H9 (cell line): ENCODE measurements at regions not wholly inside any gene's neighbourhood (a gene's known extent, or its start where the extent isn't known, plus 50 kb on each side); places are given as distances from the start of the nearest gene placed in this dataset.

Source experiments
- DNase-seq: peaks from one replicate; pipeline ENCODE4 v3.0.0-alpha.2; 2017
- H2AFZ ChIP-seq: one replicate; pipeline ENCODE4 v1.6.1; 2013; ENCODE audit warnings: mild to moderate bottlenecking, low read length, control low read depth, moderate library complexity
- H2AK5ac ChIP-seq: 2 replicates; pipeline ENCODE4 v1.6.1; 2013; ENCODE audit warnings: low read length, control low read depth, mixed read lengths; ENCODE audit not compliant: insufficient read length
- H2BK120ac ChIP-seq: one replicate; pipeline ENCODE4 v1.6.1; 2013; ENCODE audit warnings: low read depth, mild to moderate bottlenecking, low read length, control low read depth, inconsistent platforms; ENCODE audit not compliant: poor library complexity, severe bottlenecking
- H2BK12ac ChIP-seq: 2 replicates; pipeline ENCODE4 v1.6.1; 2013; ENCODE audit warnings: low read length, control low read depth, mixed read lengths, low read depth; ENCODE audit not compliant: insufficient read length
- H2BK15ac ChIP-seq: 2 replicates; pipeline ENCODE4 v1.6.1; 2013; ENCODE audit warnings: low read depth, low read length, control low read depth
- H2BK20ac ChIP-seq: one replicate; pipeline ENCODE4 v1.6.1; 2013; ENCODE audit warnings: low read depth, mild to moderate bottlenecking, low read length, control low read depth, inconsistent platforms; ENCODE audit not compliant: poor library complexity, severe bottlenecking
- H2BK5ac ChIP-seq: 2 replicates; pipeline ENCODE4 v1.6.1; 2013; ENCODE audit warnings: low read length, control low read depth, mixed read lengths; ENCODE audit not compliant: insufficient read length
- H3K14ac ChIP-seq: 2 replicates; pipeline ENCODE4 v1.6.1; 2013; ENCODE audit warnings: low read length, control low read depth; ENCODE audit not compliant: insufficient read depth
- H3K18ac ChIP-seq: 2 replicates; pipeline ENCODE4 v1.6.1; 2013; ENCODE audit warnings: low read depth, mild to moderate bottlenecking, mixed read lengths, low read length, control low read depth; ENCODE audit not compliant: insufficient read length
- H3K23ac ChIP-seq: 2 replicates; pipeline ENCODE4 v1.6.1; 2013; ENCODE audit warnings: low read length, control low read depth, mixed read lengths, low read depth; ENCODE audit not compliant: insufficient read length
- H3K23me2 ChIP-seq: 2 replicates; pipeline ENCODE4 v1.6.1; 2013; ENCODE audit warnings: low read depth, mild to moderate bottlenecking, mixed read lengths, low read length, control low read depth; ENCODE audit not compliant: insufficient read length, poor library complexity, severe bottlenecking
- H3K27ac ChIP-seq: 2 replicates; pipeline ENCODE4 v1.5.1; 2013; ENCODE audit warnings: low read length, control low read depth, mixed read lengths, low read depth; ENCODE audit not compliant: insufficient read length
- H3K27me3 ChIP-seq: 2 replicates; pipeline ENCODE4 v1.6.1; 2013; ENCODE audit warnings: low read length, control low read depth, inconsistent platforms; ENCODE audit not compliant: insufficient read depth
- H3K4ac ChIP-seq: 2 replicates; pipeline ENCODE4 v1.6.1; 2013; ENCODE audit warnings: low read depth, mild to moderate bottlenecking, control low read depth, inconsistent platforms, low read length, moderate library complexity
- H3K4me1 ChIP-seq: 2 replicates; pipeline ENCODE4 v1.6.1; 2013; ENCODE audit warnings: low read length, control low read depth, inconsistent platforms; ENCODE audit not compliant: insufficient read depth
- H3K4me2 ChIP-seq: 2 replicates; pipeline ENCODE4 v1.6.1; 2013; ENCODE audit warnings: low read length, control low read depth, mixed read lengths; ENCODE audit not compliant: insufficient read length, insufficient read depth
- H3K56ac ChIP-seq: 2 replicates; pipeline ENCODE4 v1.6.1; 2013; ENCODE audit warnings: low read depth, mild to moderate bottlenecking, mixed read lengths, low read length, control low read depth; ENCODE audit not compliant: insufficient read length
- H3K79me1 ChIP-seq: 2 replicates; pipeline ENCODE4 v1.6.1; 2013; ENCODE audit warnings: low read depth, mild to moderate bottlenecking, moderate library complexity, low read length, control low read depth, inconsistent platforms; ENCODE audit not compliant: insufficient read depth, poor library complexity, severe bottlenecking
- H3K79me2 ChIP-seq: 2 replicates; pipeline ENCODE4 v1.6.1; 2013; ENCODE audit warnings: low read length, control low read depth, inconsistent platforms; ENCODE audit not compliant: insufficient read depth
- H3K9ac ChIP-seq: 2 replicates; pipeline ENCODE4 v1.6.1; 2013; ENCODE audit warnings: low read length, control low read depth, mixed read lengths; ENCODE audit not compliant: insufficient read length; ENCODE audit errors: extremely low read depth
- H3K9me3 ChIP-seq: one replicate; pipeline ENCODE4 v1.6.1; 2013; ENCODE audit warnings: low read depth, low read length, inconsistent platforms; ENCODE audit not compliant: control insufficient read depth
- H3T11ph ChIP-seq: one replicate; pipeline ENCODE4 v1.6.1; 2013; ENCODE audit warnings: mild to moderate bottlenecking, low read length, control low read depth, inconsistent platforms
- H4K20me1 ChIP-seq: one replicate; pipeline ENCODE4 v1.6.1; 2013; ENCODE audit not compliant: control insufficient read depth, insufficient read length, insufficient read depth
- H4K5ac ChIP-seq: 2 replicates; pipeline ENCODE4 v1.6.1; 2013; ENCODE audit warnings: low read depth, mild to moderate bottlenecking, mixed read lengths, low read length, control low read depth; ENCODE audit not compliant: insufficient read length
- H4K8ac ChIP-seq: replicated peaks from 2 replicates; pipeline ENCODE4 v1.6.1; 2013; ENCODE audit warnings: low read length, control low read depth, mixed read lengths, low read depth; ENCODE audit not compliant: insufficient read length
- H4K91ac ChIP-seq: 2 replicates; pipeline ENCODE4 v1.6.1; 2013; ENCODE audit warnings: low read depth, mild to moderate bottlenecking, moderate library complexity, mixed read lengths, low read length, control low read depth; ENCODE audit not compliant: insufficient read length
- H3K27ac Mint-ChIP-seq, 3 experiments: 2 replicates in 2 of 3; 3 replicates in 1 of 3; pipeline ENCODE4 v1.8.0; 2020 to 2021; ENCODE audit warnings: mixed read lengths in 3 of 3, mild to moderate bottlenecking in 1 of 3, moderate library complexity in 1 of 3
- H3K27me3 Mint-ChIP-seq: 2 replicates; pipeline ENCODE4 v1.8.0; 2021; ENCODE audit warnings: low read depth, mild to moderate bottlenecking, moderate library complexity, mixed read lengths
- H3K36me3 Mint-ChIP-seq, 3 experiments: 2 replicates in 2 of 3; 3 replicates in 1 of 3; pipeline ENCODE4 v1.8.0; 2020 to 2021; ENCODE audit warnings: low read depth in 3 of 3, mixed read lengths in 3 of 3; ENCODE audit not compliant: insufficient read depth in 1 of 3
- H3K4me1 Mint-ChIP-seq, 2 experiments: 2 replicates each; pipeline ENCODE4 v1.8.0; 2020; ENCODE audit warnings: mixed read lengths in 2 of 2
- H3K4me3 Mint-ChIP-seq, 2 experiments: 2 replicates in 1 of 2; 3 replicates in 1 of 2; pipeline ENCODE4 v1.8.0; 2020 to 2021; ENCODE audit warnings: mild to moderate bottlenecking in 2 of 2, mixed read lengths in 2 of 2, moderate library complexity in 1 of 2
- H3K9me3 Mint-ChIP-seq, 2 experiments: 2 replicates in 1 of 2; 3 replicates in 1 of 2; pipeline ENCODE4 v1.8.0; 2020; ENCODE audit warnings: mild to moderate bottlenecking in 2 of 2, mixed read lengths in 2 of 2, moderate library complexity in 1 of 2
- WGBS: extraction: QIAGEN DNeasy Blood & Tissue Kit; methylation state at CpG from one replicate; pipeline ENCODE4 v1.1.7; 2013; ENCODE audit warnings: missing lambda C conversion rate, low lambda C conversion rate, mixed read lengths; ENCODE audit not compliant: insufficient read length; ENCODE audit errors: extremely low coverage; 5-methylcytosine and 5-hydroxymethylcytosine counted together
- TF ChIP-seq, protein P1 (sequence below): fragments of 200-600 bp; sonication (generic); conservative IDR thresholded peaks from 3 replicates; pipeline ENCODE4 v1.8.0; 2021; ENCODE audit warnings: antibody characterized with exemption, mild to moderate bottlenecking

DNA sequence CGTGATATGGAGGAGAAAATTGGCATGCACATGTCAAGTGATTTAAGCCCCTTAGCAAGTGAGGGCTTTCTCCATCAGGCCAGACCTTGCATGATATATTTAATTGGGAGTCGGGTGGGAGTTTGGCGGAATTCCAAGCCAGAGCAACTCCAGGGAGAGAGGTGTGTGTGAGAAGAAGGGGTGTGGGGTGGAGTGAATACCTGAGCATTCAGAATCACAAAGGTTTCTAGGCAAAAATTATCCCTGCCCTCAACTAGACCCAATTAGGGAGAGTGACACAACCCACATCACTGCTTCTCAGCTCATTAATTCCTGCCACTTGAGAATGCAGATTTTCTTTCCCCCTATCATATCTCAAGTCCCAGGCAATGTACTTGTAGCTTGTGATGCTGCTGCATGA lies 279.7 kb upstream of the TUT7 start:
- TF ChIP-seq, protein P1, sequence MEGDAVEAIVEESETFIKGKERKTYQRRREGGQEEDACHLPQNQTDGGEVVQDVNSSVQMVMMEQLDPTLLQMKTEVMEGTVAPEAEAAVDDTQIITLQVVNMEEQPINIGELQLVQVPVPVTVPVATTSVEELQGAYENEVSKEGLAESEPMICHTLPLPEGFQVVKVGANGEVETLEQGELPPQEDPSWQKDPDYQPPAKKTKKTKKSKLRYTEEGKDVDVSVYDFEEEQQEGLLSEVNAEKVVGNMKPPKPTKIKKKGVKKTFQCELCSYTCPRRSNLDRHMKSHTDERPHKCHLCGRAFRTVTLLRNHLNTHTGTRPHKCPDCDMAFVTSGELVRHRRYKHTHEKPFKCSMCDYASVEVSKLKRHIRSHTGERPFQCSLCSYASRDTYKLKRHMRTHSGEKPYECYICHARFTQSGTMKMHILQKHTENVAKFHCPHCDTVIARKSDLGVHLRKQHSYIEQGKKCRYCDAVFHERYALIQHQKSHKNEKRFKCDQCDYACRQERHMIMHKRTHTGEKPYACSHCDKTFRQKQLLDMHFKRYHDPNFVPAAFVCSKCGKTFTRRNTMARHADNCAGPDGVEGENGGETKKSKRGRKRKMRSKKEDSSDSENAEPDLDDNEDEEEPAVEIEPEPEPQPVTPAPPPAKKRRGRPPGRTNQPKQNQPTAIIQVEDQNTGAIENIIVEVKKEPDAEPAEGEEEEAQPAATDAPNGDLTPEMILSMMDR = no peak
- no peak overlapping the region for H3K23ac ChIP-seq
- no peak overlapping the region for H3K27ac ChIP-seq
- Mint-ChIP-seq H3K27ac (no peak overlapping the region), H3K36me3 (no peaks in the 10 kb centered on the region; a peak in 2 of 7 replicates), H3K4me3 (no peak overlapping the region), H3K4me1 (peaks cover 8 to 10% of the 10 kb centered on the region in 2 experiments), H3K27me3 (no peaks in the 10 kb centered on the region; the same call in none of the 2 replicates), H3K9me3 (peaks cover 3 to 7% of the 10 kb centered on the region in 2 experiments; a peak in 3 of 5 replicates)
- no peak overlapping the region for H4K8ac ChIP-seq
- H3K27me3 ChIP-seq = no peaks in the 10 kb centered on the region
- H2AK5ac ChIP-seq = no peak overlapping the region
- H2BK5ac ChIP-seq = no peak overlapping the region
- H3T11ph ChIP-seq = no peak overlapping the region
- H4K91ac ChIP-seq = no peak overlapping the region
- no peaks in the 10 kb centered on the region for H3K4me1 ChIP-seq
- H3K4me2 ChIP-seq = no peak overlapping the region
- H2AFZ ChIP-seq = no peak overlapping the region
- no peaks in the 10 kb centered on the region for H3K79me2 ChIP-seq
- no peak overlapping the region for H3K18ac ChIP-seq
- H3K9me3 ChIP-seq = no peaks in the 10 kb centered on the region
- no peak overlapping the region for H3K56ac ChIP-seq
- no CpG with 5 or more reads among the region's 3 CpGs for WGBS
- H2BK15ac ChIP-seq = no peak overlapping the region
- no peaks in the 10 kb centered on the region for H3K23me2 ChIP-seq
- no peak overlapping the region for H3K4ac ChIP-seq
- H3K9ac ChIP-seq = no peak overlapping the region
- no peak overlapping the region for H3K14ac ChIP-seq
- H2BK20ac ChIP-seq = no peak overlapping the region
- H4K5ac ChIP-seq = no peak overlapping the region
- no peak overlapping the region for H2BK12ac ChIP-seq
- H3K79me1 ChIP-seq = no peaks in the 10 kb centered on the region
- H2BK120ac ChIP-seq = no peak overlapping the region
- H4K20me1 ChIP-seq = no peaks in the 10 kb centered on the region
- no peak for DNase-seq
